HG03039 (cell line): ENCODE measurements at regions not wholly inside any gene's neighbourhood (a gene's known extent, or its start where the extent isn't known, plus 50 kb on each side); places are given as distances from the start of the nearest gene placed in this dataset.
"Not testable (repeated sequence)": the region's sequence is repeated elsewhere in the genome, so short reads cannot be mapped to it uniquely, and the experiment has no call there.

Source experiments
- ATAC-seq: cut with Tn5 transposase; IDR thresholded peaks from one replicate; pipeline ENCODE4 v1.9.1; 2021; ENCODE audit warnings: mild to moderate bottlenecking, moderate library complexity; ENCODE audit not compliant: unreplicated experiment

DNA sequence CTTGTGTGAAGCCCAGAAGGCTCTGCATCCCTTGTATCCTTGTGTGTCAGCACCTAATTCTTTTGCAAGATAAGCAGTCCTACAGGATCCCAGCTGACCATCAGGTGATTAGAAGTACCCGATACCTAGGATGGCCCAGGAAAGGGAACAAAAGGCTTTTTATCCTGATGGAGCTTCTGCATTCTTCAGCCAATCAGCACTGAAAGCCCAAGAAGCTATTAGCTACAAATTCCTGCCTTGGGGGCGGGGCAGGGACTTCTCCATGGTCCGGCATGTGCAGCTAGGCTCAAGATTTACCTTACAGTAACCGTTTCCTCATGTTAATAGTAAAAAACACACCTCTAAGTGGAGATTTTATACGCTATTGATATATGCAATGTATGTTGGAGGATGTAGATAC, 264.6 kb upstream of the THUMPD2 start:
- no peak for ATAC-seq

DNA sequence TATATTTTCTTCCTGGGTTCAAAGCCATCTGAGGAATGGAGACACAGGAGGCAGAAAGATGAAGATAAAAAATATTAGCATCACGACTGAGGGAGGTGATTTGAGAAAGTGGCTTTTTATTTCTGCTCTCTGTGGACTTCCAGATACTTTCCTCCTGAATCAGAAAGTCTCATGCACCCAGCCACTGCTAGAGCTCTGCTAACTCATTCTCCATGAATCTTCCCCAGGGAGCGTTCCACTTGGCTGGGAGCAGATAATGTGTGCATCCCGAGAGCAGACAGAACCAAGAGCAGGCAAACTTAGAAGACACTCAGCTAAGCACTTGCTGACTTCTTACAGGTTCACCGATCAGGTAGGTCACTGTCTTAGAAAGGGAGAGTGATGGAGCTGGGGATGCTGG, 264.1 kb upstream of the THUMPD2 start:
- ATAC-seq: no peak

DNA sequence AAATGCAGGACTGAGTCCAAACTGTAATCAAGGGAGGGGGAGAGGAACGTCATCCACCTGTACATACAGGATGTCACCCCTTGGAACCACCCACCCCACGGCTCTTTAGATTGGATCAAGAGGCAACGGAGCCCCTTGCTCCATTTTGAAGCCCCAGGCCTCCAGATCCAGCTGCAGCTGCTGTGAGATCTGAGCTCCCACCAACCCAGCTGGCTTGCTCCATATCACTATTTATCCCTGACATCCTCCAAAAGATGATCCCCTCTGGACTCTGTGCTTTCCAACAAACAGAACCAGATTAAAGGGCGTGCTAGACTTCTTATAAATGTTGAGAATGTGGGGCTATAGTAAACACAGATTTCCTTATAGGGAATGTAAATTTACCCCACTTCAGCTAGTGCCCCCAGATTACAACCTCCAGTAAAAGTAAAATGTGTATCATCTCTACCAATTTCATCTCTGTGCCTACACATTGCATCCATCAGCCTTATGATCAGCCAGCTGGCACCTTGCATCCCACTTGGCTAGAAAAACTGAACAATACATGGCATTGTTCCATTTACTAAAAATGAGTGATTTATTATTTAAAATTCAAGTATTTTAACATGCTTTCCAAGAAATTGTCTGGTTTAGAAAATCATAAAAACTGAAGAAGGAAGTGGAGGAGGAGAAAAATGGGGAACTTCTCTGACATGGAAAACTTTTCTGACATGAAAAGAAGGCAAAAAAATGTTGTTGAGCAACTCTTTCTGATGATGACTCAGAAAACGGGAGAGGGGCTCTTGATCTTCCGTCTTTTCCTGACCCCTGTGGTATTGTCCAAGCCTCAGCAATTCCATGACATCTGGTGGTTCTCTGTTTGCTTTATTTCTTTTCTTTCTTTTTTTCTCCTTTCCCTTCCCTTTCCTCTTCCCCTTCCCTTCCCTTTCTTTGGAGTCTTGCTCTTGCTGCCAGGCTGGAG, 262.6 kb upstream of the THUMPD2 start:
- ATAC-seq: no peak

DNA sequence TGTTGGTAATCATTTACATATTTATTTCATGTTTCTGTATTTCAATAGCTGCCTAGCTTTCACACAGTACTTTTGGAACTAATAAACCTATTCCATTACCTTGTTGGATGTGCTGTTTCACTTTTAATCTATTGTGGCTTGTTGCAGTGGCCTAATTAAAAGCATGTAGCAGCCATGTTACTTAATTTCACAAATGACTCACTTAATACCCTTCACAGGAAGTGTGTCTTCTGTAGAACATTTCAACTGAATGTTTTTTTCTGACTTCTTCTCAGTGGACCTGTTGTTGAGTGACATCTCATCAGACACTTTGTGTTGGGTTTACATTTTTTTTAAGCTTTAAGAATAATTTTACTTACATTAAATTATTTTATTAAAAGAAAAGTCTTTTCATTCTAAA, 260.5 kb upstream of the THUMPD2 start:
- ATAC-seq: no peak

DNA sequence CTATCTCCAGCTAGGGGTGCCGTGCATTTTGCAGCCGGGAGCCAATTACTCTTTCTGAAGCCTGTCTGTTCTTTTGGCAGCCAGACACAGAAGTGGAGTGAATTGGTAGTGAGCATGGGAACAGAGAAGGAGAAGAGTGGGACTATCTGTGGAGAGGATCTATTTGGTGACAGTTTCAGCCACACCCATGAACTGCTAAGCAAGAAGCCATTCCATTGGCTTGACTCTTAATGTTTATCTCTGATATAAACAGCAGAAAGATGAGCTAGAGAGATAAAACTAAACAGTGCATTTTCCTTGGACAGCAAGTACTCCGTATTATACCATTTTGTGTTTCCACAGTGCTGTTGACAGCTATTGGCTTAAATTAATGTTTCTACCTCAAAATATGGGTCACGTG, 259.6 kb upstream of the THUMPD2 start:
- no peak for ATAC-seq

DNA sequence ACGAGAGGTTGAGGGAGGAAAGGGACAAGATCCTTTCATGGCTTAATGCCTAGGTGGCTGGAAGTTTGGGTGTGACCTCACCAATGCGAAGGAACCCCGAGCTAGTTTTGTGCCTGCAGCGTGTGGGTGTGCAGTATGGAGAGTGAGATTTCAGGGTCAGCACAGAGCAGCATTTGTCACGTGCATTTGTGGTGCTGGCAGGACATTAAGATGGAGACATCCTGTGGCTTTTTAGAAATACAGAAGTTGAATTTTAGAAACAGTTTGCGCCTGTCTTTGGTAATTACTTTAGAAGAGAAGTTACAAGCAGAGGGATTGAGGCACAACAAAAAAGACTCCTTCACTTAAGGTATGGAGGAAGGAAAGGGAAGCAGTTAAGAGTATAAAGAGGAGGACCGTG, 258.2 kb upstream of the THUMPD2 start:
- no peak for ATAC-seq

DNA sequence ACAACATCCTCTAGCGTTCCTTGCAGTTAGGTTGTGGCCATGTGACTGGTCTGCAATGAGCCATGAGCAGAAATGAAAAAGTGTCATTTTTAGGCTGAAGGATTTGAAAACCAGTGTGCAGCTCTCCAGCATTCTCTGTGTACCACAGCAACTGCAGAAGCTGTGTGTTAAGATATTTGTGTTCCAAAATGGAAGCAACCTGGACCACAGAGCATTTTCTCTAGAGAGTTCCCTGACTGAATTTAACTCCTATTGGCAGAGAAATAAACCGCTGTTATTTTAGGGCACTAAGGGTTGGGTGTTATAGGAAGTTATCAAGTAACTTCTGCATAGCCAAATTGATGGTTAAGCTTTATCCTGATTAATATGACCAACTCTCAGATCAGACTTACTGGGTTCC, 257.2 kb upstream of the THUMPD2 start:
- ATAC-seq: no peak

DNA sequence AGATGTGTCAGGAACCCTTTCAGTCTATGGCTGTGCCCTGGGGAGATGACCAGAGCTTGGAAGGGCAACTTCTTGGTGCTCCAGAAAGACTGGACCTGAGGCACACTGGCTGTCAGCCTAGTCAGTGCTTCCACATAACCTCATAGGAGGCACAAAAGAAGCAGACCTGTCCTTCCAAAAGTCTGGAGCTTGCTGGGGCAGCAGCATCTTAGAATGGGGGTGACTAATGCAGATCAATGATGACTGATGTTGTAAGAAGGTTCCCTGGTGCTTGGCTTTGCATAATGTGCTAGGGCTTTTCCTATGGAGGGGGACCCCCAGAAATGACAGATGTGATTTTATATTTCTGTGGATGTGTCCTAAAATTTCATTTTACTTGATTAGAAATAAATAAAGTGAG, 255.7 kb upstream of the THUMPD2 start:
- ATAC-seq: no peak

DNA sequence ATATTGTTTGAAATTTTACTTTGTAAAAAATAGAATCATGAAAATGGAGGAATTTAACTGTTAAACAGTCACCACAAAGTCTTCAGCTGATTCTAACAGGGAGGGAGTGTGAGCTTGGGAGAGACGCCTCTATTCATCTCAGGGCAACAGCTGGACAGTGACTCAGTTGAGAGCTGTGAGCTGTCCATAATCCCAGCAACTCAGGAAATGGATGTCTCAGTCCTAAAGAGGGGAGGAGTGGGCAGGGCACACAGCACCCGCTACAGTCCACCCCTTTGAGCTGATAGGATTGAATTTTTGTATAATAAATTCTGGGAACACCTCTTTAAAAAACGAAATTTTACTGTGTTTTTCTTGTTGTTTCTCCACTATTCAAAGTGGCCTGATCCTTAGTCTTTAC, 255.1 kb upstream of the THUMPD2 start:
- no peak for ATAC-seq

DNA sequence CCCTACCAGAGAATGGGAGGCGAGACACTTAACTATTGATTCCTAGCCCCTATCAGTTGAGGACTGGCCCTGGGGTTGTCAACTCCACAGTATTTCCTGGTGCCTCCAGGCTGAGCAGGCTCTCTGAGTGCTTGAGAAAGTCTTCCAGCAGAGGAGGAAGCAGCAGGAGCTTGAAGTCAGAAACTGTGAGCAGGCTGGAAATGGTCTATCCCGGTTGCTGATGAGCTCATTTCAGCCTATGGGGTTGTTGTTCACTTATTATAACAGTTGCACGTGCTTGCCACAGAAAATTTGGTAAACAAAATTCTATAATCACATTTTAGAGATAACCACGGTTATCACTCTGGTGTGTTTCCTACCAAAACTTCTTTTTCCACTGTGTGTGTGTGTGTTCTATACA, 254.7 kb upstream of the THUMPD2 start:
- no peak for ATAC-seq

DNA sequence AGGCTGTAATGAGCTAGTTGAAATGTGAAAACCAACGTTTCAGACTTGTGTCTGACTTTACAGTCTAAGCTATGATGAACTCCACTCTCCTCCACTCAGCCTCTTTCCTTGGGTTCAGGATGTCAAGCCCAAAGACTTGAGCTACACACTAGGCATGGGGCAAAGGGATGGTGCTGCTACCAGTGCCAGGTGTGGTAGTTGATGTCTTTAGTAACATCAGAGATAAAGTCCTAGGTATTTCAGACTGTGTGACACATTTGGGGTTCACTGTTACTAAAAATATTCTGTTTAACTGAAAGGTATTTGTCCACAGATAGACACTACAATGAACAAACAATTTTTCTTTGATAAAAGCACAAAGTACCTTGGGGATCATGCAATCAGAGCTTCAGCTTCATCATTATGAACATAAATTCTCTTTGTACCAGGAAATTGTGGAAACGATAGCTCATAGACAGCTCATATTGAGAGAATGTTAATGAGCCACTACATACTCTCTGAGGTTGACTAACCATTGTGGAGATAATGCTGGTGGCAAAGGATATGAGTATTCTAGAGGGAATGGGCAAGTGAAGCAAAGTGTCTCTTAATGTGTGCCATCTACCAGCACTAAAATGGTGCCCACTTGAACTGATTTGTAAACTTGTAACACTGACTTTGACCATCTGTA, 253.7 kb upstream of the THUMPD2 start:
- no peak for ATAC-seq

DNA sequence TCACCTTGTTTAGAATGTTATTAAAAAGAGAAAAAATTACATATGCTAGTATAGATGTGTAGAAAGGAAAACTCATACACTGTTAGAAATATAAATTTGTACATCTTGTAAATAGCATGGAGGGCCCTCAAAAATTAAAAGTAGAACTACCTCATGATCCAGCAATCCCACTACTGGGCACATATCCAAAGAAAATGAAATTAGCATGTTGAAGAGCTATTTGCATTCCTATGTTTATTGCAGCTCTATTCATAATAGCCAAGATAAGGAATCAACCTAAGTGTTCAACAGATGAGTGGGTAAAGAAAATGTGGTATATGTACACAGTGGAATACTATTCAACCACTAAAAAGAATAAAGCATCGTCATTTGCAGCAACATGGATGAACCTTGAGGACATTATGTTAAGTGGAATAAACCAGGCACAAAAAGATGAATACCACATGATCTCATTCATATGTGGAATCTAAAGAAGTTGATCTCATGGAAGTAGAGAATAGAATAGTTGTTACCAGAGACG, 251.5 kb upstream of the THUMPD2 start:
- no peak for ATAC-seq

DNA sequence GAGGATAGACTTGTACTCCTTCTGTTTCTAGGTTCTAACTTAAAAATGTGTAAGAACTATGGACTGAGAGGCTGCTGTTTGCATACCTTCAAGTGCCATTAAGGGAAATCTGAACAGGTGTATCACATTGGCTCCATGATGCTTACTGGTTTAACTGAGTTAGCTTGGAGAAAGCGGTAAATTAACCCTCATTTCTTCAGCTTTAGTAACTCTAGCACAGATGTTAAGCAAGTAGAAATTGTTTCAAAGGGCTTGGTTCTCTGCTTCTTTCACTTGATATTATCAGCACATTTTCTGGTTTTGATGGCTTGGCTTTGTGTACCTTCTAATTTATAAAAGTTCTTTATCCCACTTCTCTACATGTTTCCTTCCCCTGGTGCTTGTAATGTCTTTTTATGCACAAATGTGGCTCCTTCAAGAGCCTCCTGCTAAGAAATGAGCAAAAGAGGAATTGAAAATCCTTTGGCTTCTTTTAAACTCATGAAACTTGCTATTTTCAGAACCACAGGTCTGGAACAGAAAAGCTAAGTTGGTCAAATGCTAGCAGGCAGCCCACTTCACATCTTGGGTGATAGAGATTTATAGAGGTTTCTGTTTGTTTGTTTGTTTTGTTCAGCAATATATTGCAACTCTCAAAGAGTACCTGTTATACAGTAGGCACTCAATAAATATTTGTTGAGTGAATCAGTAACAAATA, 249.9 kb upstream of the THUMPD2 start:
- ATAC-seq: peak; percentile 74

DNA sequence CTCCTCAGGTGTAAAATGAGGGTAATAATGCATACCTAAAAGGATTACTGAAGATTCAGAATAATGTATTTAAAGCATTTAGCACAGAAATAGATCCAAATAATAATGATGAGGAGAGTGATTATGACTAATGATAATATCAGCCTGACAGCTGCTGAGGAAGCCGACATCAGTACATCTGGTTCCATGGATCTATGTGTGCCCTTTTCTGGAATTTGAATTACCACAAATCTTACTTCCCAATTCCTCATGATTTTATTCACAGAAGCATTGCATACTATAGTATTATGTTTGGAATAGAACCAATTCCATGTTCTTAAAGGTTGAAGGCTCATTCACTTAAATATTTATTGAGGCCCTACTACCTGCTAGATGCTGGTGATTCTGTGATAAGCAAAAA, 248.9 kb upstream of the THUMPD2 start:
- no peak for ATAC-seq

DNA sequence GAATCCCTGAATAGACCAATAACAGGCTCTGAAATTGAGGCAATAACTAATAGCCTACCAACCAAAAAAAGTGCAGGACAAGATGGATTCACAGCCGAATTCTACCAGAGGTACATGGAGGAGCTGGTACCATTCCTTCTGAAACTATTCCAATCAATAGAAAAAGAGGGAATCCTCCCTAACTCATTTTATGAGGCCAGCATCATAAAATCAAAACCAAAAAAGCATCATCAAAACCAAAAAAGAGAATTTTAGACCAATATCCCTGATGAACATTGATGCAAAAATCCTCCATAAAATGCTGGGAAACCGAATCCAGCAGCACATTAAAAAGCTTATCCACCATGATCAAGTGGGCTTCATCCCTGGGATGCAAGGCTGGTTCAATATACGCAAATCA, 246.2 kb upstream of the THUMPD2 start:
- ATAC-seq: not testable (repeated sequence)

DNA sequence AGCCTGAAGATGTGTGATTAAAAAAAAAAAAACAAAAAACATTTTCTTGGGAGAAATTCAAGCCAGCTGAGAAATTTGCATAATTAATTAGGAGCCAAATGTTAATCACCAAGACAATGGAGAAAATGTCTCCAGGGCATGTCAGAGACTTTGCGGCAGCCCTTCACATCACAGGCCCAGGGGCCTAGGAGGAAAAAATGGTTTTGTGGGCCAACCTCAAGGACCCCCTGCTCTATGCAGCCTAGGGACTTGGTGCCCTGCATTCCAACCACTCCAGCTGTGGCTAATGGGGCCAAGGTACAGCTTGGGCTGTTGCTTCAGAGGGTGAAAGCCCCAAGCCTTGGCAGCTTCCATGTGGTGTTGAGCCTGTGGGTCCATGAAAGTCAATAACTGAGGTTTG, 241.9 kb upstream of the THUMPD2 start:
- no peak for ATAC-seq

DNA sequence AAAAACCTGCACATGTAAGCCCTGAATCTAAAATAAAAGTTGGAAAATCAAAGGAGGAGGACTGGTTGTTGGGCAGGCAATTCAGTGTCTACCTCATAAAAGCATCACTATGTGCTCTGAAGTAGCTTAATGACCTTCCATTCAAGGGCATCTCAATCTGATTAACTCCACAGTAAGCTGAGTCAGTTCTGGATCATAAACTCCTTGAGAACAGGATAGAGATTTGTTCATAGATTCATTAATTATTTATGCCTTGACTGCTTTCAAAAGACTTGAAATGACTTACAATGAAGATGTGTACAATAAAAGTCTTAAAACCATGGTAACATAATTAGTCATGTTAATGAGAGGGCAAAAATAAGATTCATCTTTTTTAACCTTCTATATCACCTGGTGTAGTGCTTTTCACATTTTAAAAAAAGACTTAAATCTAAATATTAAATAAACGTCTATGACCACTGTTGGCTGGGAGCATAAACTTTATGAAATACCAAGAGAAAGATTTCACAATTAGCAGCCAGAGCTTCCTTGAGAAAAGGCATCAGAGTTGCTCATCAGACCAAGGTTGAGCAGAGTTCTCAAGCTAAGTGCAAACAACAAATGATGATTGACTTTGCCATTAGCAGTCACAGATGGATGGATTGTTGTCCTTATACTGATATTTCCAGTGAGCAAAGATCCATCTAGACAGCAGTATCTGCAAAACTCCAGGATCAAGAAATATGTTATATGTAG, 237.3 kb upstream of the THUMPD2 start:
- ATAC-seq: no peak

DNA sequence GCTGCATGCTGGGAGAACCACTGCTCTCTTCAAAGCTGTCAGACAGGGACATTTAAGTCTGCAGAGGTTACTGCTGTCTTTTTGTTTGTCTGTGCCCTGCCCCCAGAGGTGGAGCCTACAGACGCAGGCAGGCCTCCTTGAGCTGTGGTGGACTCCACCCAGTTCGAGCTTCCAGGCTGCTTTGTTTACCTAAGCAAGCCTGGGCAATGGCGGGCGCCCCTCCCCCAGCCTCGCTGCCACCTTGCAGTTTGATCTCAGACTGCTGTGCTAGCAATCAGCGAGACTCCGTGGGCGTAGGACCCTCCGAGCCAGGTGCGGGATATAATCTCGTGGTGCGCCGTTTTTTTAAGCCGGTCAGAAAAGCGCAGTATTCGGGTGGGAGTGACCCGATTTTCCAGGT, 234.9 kb upstream of the THUMPD2 start:
- ATAC-seq: not testable (repeated sequence)

DNA sequence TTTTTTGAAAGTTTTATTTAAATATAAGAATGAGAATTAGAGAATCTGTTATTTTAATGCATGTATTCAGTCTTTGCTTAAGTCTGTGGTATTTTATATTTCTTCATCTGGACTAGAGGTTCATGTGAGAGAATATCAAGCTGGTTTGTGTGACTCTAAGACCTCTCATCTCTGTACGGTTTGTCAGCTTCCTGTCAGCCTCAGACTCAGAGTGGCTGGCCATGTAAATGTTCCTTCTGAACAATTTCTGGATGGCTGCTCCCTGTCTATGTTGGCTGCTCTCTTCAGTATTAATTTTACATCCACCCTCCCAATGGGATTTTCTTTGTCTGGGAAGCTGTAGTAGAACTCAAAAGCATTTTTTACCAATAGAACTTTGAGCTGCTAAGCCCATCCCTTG, 225.3 kb upstream of the THUMPD2 start:
- no peak for ATAC-seq

DNA sequence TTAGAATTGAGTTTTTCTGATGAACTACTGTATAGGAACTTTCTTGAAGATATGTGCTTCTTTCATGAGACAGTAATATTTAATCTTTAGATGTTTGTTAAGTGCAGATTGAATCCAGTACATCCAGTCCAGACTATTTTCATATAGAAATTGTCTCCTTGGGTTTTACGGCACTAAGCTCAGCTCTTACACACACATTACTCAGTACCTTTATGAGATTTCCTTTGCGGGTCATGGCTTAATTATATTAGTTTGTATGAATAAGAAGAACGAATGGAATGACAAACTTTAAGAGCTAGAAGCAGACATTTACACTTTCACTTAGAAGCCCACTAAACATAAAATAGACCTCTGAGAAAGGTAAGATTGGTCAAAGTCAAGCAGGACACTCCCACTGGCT, 223.3 kb upstream of the THUMPD2 start:
- no peak for ATAC-seq

DNA sequence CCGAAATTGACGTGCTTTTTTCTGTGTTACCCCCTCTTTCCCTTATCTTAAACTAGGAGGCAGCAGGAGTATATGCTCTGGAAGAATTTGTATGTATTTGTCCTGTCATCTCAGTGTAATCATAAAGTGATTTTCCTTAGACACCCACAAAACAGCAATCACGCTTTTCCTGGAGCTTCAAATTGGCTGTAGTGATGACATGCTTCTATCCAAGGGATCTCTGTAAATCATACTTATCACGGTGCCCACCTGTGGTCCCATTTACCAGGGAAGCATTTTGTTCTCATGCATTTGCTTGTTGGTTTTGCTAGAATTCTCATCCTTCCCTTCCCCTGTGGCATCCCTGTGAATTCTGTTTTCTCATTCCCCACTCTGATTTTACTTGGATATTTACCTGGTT, 220.8 kb upstream of the THUMPD2 start:
- no peak for ATAC-seq
